Liver (tissue), 8 donors: ENCODE measurements at regions not wholly inside any gene's neighbourhood (a gene's known extent, or its start where the extent isn't known, plus 50 kb on each side); places are given as distances from the start of the nearest gene placed in this dataset.

ENCODE experiments used
- DNase-seq: peaks from one replicate; pipeline ENCODE4 v3.0.0-alpha.2; 2017; ENCODE audit warnings: low spot score
- H3K27ac ChIP-seq, 2 donors: one replicate each; pipeline ENCODE4 v1.7.0; 2013; ENCODE audit warnings: inconsistent platforms in 2 of 2, low read length in 2 of 2, control low read depth in 1 of 2, low read depth in 1 of 2, mild to moderate bottlenecking in 1 of 2
- H3K27me3 ChIP-seq, 4 donors: one replicate each; pipeline versions ENCODE4 v1.6.1 to v1.7.0; 2013; ENCODE audit warnings: low read length in 3 of 4, inconsistent platforms in 1 of 4, mild to moderate bottlenecking in 1 of 4, moderate library complexity in 1 of 4; ENCODE audit not compliant: control insufficient read depth in 4 of 4, insufficient read depth in 4 of 4
- H3K36me3 ChIP-seq, 4 donors: one replicate each; pipeline versions ENCODE4 v1.6.1 to v1.7.0; 2013; ENCODE audit warnings: low read length in 3 of 4, mild to moderate bottlenecking in 3 of 4, low read depth in 1 of 4, moderate library complexity in 1 of 4; ENCODE audit not compliant: control insufficient read depth in 4 of 4, insufficient read depth in 3 of 4
- H3K4me1 ChIP-seq, 4 donors: one replicate each; pipeline versions ENCODE4 v1.6.1 to v1.7.0; 2013; ENCODE audit warnings: low read length in 3 of 4, mild to moderate bottlenecking in 3 of 4, moderate library complexity in 1 of 4; ENCODE audit not compliant: control insufficient read depth in 4 of 4, insufficient read depth in 4 of 4
- H3K4me3 ChIP-seq, 3 donors: one replicate each; pipeline versions ENCODE4 v1.6.1 to v1.7.0; 2013; ENCODE audit warnings: low read length in 3 of 3, control low read depth in 1 of 3, low read depth in 1 of 3, mild to moderate bottlenecking in 1 of 3
- H3K9ac ChIP-seq, 2 donors: one replicate each; pipeline ENCODE4 v1.7.0; 2013; ENCODE audit warnings: low read length in 2 of 2, mild to moderate bottlenecking in 2 of 2, moderate library complexity in 2 of 2, control low read depth in 1 of 2, low read depth in 1 of 2
- H3K9me3 ChIP-seq, 4 donors: one replicate each; pipeline versions ENCODE4 v1.6.1 to v1.7.0; 2013; ENCODE audit warnings: low read length in 3 of 4; ENCODE audit not compliant: control insufficient read depth in 4 of 4
- EGR1 ChIP-seq, 2 donors: IDR thresholded peaks; 2 replicates each; pipeline ENCODE4 v1.6.1; 2016 to 2018; ENCODE audit warnings: antibody characterized with exemption in 2 of 2, low read depth in 2 of 2
- FOXA1 ChIP-seq: IDR thresholded peaks from 2 replicates; pipeline ENCODE4 v1.6.1; 2016; ENCODE audit warnings: antibody characterized with exemption
- FOXA2 ChIP-seq: IDR thresholded peaks from 2 replicates; pipeline ENCODE4 v1.6.1; 2016; ENCODE audit warnings: antibody characterized with exemption
- GABPA ChIP-seq, 2 donors: IDR thresholded peaks in 1 of 2; conservative IDR thresholded peaks in 1 of 2; 2 replicates each; pipeline ENCODE4 v1.6.1; 2016; ENCODE audit warnings: antibody characterized with exemption in 2 of 2, mild to moderate bottlenecking in 1 of 2, moderate library complexity in 1 of 2
- HNF4A ChIP-seq, 2 donors: conservative IDR thresholded peaks; 2 replicates each; pipeline ENCODE4 v1.6.1; 2016; ENCODE audit warnings: antibody characterized with exemption in 2 of 2, mild to moderate bottlenecking in 2 of 2
- HNF4G ChIP-seq: IDR thresholded peaks from 2 replicates; pipeline ENCODE4 v1.6.1; 2016; ENCODE audit warnings: antibody characterized with exemption
- JUND ChIP-seq, 2 donors: IDR thresholded peaks; 2 replicates each; pipeline ENCODE4 v1.6.1; 2016; ENCODE audit warnings: antibody characterized with exemption in 2 of 2
- NR2F2 ChIP-seq: IDR thresholded peaks from 2 replicates; pipeline ENCODE4 v1.6.1; 2016; ENCODE audit warnings: antibody characterized with exemption
- RAD21 ChIP-seq, 2 donors: IDR thresholded peaks; 2 replicates each; pipeline ENCODE4 v1.6.1; 2016; ENCODE audit warnings: antibody characterized with exemption in 2 of 2, mild to moderate bottlenecking in 2 of 2
- RXRA ChIP-seq, 2 donors: IDR thresholded peaks; 2 replicates each; pipeline ENCODE4 v1.6.1; 2017 to 2018; ENCODE audit warnings: antibody characterized with exemption in 2 of 2, mild to moderate bottlenecking in 1 of 2
- SP1 ChIP-seq: IDR thresholded peaks from 2 replicates; pipeline ENCODE4 v1.6.1; 2018; ENCODE audit warnings: antibody characterized with exemption, mild to moderate bottlenecking
- TAF1 ChIP-seq: conservative IDR thresholded peaks from 2 replicates; pipeline ENCODE4 v1.6.1; 2016; ENCODE audit warnings: antibody characterized with exemption, mild to moderate bottlenecking
- YY1 ChIP-seq: IDR thresholded peaks from 2 replicates; pipeline ENCODE4 v1.6.1; 2016; ENCODE audit warnings: antibody characterized with exemption, mild to moderate bottlenecking
- WGBS: extraction: QIAGEN DNeasy Blood & Tissue Kit; methylation state at CpG from one replicate; pipeline ENCODE4 v1.1.7; 2013; 5-methylcytosine and 5-hydroxymethylcytosine counted together
- TF ChIP-seq, protein P1 (sequence below): IDR thresholded peaks from 2 replicates; pipeline ENCODE4 v1.6.1; 2016; ENCODE audit warnings: antibody characterized with exemption
- TF ChIP-seq, protein P2 (sequence below): IDR thresholded peaks from 2 replicates; pipeline ENCODE4 v1.6.1; 2016; ENCODE audit warnings: antibody characterized with exemption, mild to moderate bottlenecking
- TF ChIP-seq, protein P3 (sequence below): fragments of 150-350 bp; IDR thresholded peaks from 2 replicates; pipeline ENCODE4 v1.5.1; 2017; ENCODE audit warnings: improper control_type of control experiment, low read depth, low read length; ENCODE audit not compliant: missing input control
- TF ChIP-seq, protein P4 (sequence below): IDR thresholded peaks from 2 replicates; pipeline ENCODE4 v1.6.1; 2016; ENCODE audit warnings: antibody characterized with exemption
- TF ChIP-seq, protein P5 (sequence below): IDR thresholded peaks from 2 replicates; pipeline ENCODE4 v1.6.1; 2016; ENCODE audit warnings: antibody characterized with exemption
- donor health status: healthy.
- donor health status: healthy.
- donor health status: healthy.
- donor health status: healthy.
- donor health status: healthy.

DNA sequence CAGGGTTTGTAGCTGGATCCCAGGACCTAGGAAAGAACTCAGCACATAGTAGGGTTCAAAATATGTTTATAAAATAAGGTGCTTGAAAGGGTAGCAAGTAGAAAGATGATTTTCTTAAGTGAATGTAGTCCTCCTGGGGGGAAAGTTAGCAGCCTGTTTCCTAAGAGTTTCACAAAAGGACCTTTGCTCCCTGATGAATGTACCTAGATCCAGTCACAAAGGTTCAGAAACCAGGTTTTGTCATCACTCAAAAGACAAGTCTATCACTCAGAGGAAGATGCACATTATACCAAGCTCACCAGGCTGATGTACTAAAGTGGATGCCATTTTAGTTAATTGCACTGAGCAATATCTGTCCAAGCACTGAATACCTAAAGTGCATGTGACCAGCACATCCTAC, 378.2 kb downstream of the BCL11A start:
- Histone ChIP-seq H3K9ac (no peak overlapping the region), H3K36me3 (no peaks in the 10 kb centered on the region), H3K4me1 (no peaks in the 10 kb centered on the region), H3K27me3 (no peaks in the 10 kb centered on the region), H3K27ac (no peak overlapping the region), H3K4me3 (no peak overlapping the region), H3K9me3 (no peaks in the 10 kb centered on the region)
- TF ChIP-seq HNF4G = peak; percentile 38
- no peak for TF ChIP-seq SP1
- TF ChIP-seq, protein P1, sequence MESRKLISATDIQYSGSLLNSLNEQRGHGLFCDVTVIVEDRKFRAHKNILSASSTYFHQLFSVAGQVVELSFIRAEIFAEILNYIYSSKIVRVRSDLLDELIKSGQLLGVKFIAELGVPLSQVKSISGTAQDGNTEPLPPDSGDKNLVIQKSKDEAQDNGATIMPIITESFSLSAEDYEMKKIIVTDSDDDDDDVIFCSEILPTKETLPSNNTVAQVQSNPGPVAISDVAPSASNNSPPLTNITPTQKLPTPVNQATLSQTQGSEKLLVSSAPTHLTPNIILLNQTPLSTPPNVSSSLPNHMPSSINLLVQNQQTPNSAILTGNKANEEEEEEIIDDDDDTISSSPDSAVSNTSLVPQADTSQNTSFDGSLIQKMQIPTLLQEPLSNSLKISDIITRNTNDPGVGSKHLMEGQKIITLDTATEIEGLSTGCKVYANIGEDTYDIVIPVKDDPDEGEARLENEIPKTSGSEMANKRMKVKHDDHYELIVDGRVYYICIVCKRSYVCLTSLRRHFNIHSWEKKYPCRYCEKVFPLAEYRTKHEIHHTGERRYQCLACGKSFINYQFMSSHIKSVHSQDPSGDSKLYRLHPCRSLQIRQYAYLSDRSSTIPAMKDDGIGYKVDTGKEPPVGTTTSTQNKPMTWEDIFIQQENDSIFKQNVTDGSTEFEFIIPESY = no peak
- TF ChIP-seq HNF4A (conservative IDR thresholded peaks at IDR 0.05) = peak; percentile 82 to 90
- DNase-seq = no peak

DNA sequence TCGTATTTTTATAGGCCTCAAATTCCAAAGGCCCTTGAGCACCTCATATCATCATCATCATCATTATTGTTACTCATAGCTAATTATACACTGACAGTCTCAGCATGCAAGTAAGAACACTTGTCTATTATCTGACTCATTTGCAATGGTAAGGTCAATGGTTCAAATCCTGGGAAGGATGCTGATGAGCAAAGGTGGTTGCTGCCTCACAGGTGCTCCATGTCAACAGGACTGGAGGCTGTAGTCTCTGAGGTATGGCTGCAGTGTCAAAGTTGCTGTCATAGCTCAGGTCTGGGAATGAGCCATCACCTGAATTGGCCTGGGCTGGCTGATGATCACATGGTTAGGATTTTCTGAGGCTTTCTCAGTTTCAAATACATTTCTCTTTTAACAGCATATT, 379.3 kb downstream of the BCL11A start:
- TF ChIP-seq, protein P1 = no peak
- TF ChIP-seq FOXA1 (no peak), HNF4A (conservative IDR thresholded peaks at IDR 0.05) (no peak), SP1 (no peak), HNF4G (no peak), JUND (IDR thresholded peaks at IDR 0.05) (no peak), YY1 (no peak), TAF1 (no peak), GABPA (IDR thresholded peaks at IDR 0.05 in 1 of 2, conservative IDR thresholded peaks at IDR 0.05 in 1 of 2) (no peak), NR2F2 (no peak), RXRA (IDR thresholded peaks at IDR 0.05) (no peak), FOXA2 (no peak), RAD21 (IDR thresholded peaks at IDR 0.05) (no peak), EGR1 (IDR thresholded peaks at IDR 0.05; ENCODE audit: low read depth in 2 of 2) (no peak)
- TF ChIP-seq, protein P2, sequence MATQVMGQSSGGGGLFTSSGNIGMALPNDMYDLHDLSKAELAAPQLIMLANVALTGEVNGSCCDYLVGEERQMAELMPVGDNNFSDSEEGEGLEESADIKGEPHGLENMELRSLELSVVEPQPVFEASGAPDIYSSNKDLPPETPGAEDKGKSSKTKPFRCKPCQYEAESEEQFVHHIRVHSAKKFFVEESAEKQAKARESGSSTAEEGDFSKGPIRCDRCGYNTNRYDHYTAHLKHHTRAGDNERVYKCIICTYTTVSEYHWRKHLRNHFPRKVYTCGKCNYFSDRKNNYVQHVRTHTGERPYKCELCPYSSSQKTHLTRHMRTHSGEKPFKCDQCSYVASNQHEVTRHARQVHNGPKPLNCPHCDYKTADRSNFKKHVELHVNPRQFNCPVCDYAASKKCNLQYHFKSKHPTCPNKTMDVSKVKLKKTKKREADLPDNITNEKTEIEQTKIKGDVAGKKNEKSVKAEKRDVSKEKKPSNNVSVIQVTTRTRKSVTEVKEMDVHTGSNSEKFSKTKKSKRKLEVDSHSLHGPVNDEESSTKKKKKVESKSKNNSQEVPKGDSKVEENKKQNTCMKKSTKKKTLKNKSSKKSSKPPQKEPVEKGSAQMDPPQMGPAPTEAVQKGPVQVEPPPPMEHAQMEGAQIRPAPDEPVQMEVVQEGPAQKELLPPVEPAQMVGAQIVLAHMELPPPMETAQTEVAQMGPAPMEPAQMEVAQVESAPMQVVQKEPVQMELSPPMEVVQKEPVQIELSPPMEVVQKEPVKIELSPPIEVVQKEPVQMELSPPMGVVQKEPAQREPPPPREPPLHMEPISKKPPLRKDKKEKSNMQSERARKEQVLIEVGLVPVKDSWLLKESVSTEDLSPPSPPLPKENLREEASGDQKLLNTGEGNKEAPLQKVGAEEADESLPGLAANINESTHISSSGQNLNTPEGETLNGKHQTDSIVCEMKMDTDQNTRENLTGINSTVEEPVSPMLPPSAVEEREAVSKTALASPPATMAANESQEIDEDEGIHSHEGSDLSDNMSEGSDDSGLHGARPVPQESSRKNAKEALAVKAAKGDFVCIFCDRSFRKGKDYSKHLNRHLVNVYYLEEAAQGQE = no peak
- TF ChIP-seq, protein P3, sequence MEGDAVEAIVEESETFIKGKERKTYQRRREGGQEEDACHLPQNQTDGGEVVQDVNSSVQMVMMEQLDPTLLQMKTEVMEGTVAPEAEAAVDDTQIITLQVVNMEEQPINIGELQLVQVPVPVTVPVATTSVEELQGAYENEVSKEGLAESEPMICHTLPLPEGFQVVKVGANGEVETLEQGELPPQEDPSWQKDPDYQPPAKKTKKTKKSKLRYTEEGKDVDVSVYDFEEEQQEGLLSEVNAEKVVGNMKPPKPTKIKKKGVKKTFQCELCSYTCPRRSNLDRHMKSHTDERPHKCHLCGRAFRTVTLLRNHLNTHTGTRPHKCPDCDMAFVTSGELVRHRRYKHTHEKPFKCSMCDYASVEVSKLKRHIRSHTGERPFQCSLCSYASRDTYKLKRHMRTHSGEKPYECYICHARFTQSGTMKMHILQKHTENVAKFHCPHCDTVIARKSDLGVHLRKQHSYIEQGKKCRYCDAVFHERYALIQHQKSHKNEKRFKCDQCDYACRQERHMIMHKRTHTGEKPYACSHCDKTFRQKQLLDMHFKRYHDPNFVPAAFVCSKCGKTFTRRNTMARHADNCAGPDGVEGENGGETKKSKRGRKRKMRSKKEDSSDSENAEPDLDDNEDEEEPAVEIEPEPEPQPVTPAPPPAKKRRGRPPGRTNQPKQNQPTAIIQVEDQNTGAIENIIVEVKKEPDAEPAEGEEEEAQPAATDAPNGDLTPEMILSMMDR = no peak
- TF ChIP-seq, protein P4, sequence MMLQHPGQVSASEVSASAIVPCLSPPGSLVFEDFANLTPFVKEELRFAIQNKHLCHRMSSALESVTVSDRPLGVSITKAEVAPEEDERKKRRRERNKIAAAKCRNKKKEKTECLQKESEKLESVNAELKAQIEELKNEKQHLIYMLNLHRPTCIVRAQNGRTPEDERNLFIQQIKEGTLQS = no peak
- TF ChIP-seq, protein P5, sequence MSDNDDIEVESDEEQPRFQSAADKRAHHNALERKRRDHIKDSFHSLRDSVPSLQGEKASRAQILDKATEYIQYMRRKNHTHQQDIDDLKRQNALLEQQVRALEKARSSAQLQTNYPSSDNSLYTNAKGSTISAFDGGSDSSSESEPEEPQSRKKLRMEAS = no peak
- Histone ChIP-seq H3K4me1 (no peaks in the 10 kb centered on the region), H3K27me3 (no peaks in the 10 kb centered on the region), H3K27ac (no peak overlapping the region), H3K9ac (no peak overlapping the region), H3K36me3 (no peaks in the 10 kb centered on the region), H3K4me3 (no peak overlapping the region), H3K9me3 (no peaks in the 10 kb centered on the region)
- WGBS = 86% methylated on average over 1 of the region's 1 CpG
- no peak for DNase-seq
